Breast epithelium (tissue), 4 donors: ENCODE measurements at regions not wholly inside any gene's neighbourhood (a gene's known extent, or its start where the extent isn't known, plus 50 kb on each side); places are given as distances from the start of the nearest gene placed in this dataset.

Experiments
- DNase-seq, 2 donors: peaks; one replicate each; pipeline ENCODE4 v3.0.0-alpha.2; 2019; ENCODE audit warnings: low spot score in 2 of 2
- H3K27ac ChIP-seq, 2 donors: fragments of 200-600 bp; sonication (generic) in 1 of 2; one replicate each; pipeline ENCODE4 v1.5.1; 2016 to 2019; ENCODE audit warnings: mild to moderate bottlenecking in 1 of 2
- H3K27me3 ChIP-seq, 2 donors: fragments of 200-600 bp; sonication (generic) in 1 of 2; one replicate each; pipeline versions ENCODE4 v1.5.1 to v1.6.0; 2017 to 2019; ENCODE audit warnings: control low read depth in 1 of 2, mild to moderate bottlenecking in 1 of 2
- H3K36me3 ChIP-seq: fragments of 200-600 bp; one replicate; pipeline ENCODE4 v1.5.1; 2019
- H3K4me1 ChIP-seq, 2 donors: fragments of 200-600 bp; sonication (generic); one replicate each; pipeline ENCODE4 v1.5.1; 2016 to 2019; ENCODE audit warnings: control low read depth in 1 of 2
- H3K4me3 ChIP-seq, 3 donors: fragments of 200-600 bp; sonication (generic); 1 replicate in 2 of 3; 2 replicates in 1 of 3; pipeline ENCODE4 v1.5.1; 2016 to 2019; ENCODE audit warnings: mild to moderate bottlenecking in 3 of 3, moderate library complexity in 2 of 3
- H3K9me3 ChIP-seq, 2 donors: fragments of 200-600 bp; sonication (generic) in 1 of 2; one replicate each; pipeline ENCODE4 v1.5.1; 2016 to 2019; ENCODE audit warnings: control low read depth in 1 of 2
- POLR2A ChIP-seq: fragments of 450-650 bp; IDR thresholded peaks from one replicate; pipeline ENCODE4 v1.6.1; 2016; ENCODE audit warnings: antibody characterized with exemption, mild to moderate bottlenecking, moderate library complexity
- POLR2AphosphoS5 ChIP-seq, 3 donors: sonication (generic); formaldehyde crosslinking; IDR thresholded peaks; one replicate each; pipeline ENCODE4 v1.6.1; 2017; ENCODE audit warnings: antibody characterized with exemption in 3 of 3
- intact Hi-C: fragments of 100-400 bp; cut with DNase I; formaldehyde crosslinking; loops from one replicate; pipeline ENCODE4 v1.15.1; 2023; ENCODE audit warnings: low total_unique reads
- TF ChIP-seq, protein P1 (sequence below), 3 donors: fragments of 450-650 bp; IDR thresholded peaks; one replicate each; pipeline ENCODE4 v1.5.1; 2016 to 2017; ENCODE audit warnings: antibody characterized with exemption in 3 of 3, mild to moderate bottlenecking in 3 of 3, moderate library complexity in 3 of 3

DNA sequence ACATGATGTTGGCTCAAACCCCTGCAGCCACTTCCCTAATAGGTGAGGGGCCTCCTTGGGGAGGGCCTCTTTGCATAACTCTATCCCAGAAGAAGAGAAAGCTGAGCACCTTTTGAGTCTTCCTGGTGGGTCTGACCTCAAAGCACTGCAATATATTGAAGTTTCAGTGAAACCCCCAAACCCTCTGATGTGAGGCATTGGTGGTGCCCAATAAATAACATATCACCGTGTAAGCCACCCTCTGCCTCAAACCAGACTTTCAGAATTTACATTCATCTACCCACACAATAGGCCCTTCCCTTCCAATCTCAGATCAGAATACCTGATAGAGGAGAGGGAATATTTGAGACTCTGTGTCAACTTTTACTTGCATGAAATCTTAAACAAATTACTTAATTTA is 142.8 kb upstream of the STK17B start:
- no peak overlapping the region for H3K27ac ChIP-seq
- H3K27me3 ChIP-seq = no peaks in the 10 kb centered on the region
- TF ChIP-seq POLR2AphosphoS5 (IDR thresholded peaks at IDR 0.05) = no peak
- TF ChIP-seq, protein P1, sequence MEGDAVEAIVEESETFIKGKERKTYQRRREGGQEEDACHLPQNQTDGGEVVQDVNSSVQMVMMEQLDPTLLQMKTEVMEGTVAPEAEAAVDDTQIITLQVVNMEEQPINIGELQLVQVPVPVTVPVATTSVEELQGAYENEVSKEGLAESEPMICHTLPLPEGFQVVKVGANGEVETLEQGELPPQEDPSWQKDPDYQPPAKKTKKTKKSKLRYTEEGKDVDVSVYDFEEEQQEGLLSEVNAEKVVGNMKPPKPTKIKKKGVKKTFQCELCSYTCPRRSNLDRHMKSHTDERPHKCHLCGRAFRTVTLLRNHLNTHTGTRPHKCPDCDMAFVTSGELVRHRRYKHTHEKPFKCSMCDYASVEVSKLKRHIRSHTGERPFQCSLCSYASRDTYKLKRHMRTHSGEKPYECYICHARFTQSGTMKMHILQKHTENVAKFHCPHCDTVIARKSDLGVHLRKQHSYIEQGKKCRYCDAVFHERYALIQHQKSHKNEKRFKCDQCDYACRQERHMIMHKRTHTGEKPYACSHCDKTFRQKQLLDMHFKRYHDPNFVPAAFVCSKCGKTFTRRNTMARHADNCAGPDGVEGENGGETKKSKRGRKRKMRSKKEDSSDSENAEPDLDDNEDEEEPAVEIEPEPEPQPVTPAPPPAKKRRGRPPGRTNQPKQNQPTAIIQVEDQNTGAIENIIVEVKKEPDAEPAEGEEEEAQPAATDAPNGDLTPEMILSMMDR (IDR thresholded peaks at IDR 0.05) = no peak
- TF ChIP-seq POLR2A = no peak
- H3K9me3 ChIP-seq = no peaks in the 10 kb centered on the region
- no peaks in the 10 kb centered on the region for H3K36me3 ChIP-seq
- no peak for DNase-seq
- no peak overlapping the region for H3K4me3 ChIP-seq
- no peaks in the 10 kb centered on the region for H3K4me1 ChIP-seq
- intact Hi-C loops = no loop called here

DNA sequence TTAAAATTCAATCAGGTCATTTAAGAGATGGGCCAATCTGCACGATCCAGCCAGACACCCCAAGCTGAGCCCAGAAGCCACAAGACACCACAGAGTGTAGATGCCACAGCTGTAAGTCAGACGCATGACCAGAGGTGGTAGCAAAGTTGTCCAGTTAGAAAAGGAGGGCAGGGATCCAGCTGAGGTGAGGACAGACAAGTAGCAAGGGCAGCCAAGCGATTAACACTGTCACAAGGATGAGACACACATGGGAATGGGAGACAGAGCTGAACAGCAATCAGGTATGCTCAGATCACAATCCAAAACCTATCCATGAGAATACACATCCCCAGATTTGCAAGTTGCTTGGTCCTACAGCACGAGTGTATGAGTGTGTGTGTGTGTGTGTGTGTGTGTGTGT is 143.4 kb upstream of the STK17B start:
- DNase-seq = no peak

DNA sequence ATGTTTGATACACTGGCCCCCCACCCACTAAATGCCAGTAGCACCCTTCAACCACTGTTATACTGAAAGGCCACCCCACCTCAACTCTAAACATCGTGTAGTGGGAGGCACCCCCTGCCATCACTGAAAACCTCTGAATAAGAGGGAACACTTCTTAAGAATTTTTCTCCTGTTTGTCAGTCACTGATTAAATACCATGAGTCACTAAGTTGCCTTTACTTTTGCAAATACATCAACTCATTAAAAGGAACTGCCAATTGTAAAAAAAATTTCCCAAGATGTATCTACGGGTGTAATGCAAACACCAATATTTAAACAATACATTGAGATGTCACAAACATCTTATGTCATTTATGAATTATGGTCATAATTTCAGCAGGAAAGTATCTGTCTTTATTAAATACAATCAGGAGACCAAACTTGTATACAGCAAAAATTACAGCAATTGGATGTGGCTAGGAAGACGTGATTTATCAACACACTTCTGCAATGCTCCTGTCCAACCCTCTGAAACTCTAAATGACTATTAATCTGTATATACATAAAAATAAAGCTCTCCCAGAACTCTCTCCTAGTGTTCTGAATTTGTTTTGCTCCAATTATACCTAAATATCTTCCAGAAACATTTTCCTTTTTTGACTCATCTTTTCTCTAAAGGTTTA is 144.1 kb upstream of the STK17B start:
- Histone ChIP-seq H3K27me3 (no peaks in the 10 kb centered on the region), H3K9me3 (no peaks in the 10 kb centered on the region), H3K4me1 (no peaks in the 10 kb centered on the region), H3K27ac (no peak overlapping the region), H3K36me3 (no peaks in the 10 kb centered on the region), H3K4me3 (no peak overlapping the region)
- intact Hi-C loops = no loop called here
- TF ChIP-seq, protein P1 (IDR thresholded peaks at IDR 0.05) = no peak
- TF ChIP-seq POLR2A (no peak), POLR2AphosphoS5 (IDR thresholded peaks at IDR 0.05) (no peak)
- DNase-seq = no peak

More for the DNA sequence above, 143.4 kb upstream of the STK17B start:
- Histone ChIP-seq H3K4me3 (no peak overlapping the region), H3K27me3 (no peaks in the 10 kb centered on the region), H3K27ac (no peak overlapping the region), H3K9me3 (no peaks in the 10 kb centered on the region), H3K36me3 (no peaks in the 10 kb centered on the region), H3K4me1 (no peaks in the 10 kb centered on the region)
- intact Hi-C loops = no loop called here
- TF ChIP-seq POLR2AphosphoS5 (IDR thresholded peaks at IDR 0.05) = no peak
- no peak for TF ChIP-seq POLR2A
- TF ChIP-seq, protein P1 (IDR thresholded peaks at IDR 0.05) = no peak

DNA sequence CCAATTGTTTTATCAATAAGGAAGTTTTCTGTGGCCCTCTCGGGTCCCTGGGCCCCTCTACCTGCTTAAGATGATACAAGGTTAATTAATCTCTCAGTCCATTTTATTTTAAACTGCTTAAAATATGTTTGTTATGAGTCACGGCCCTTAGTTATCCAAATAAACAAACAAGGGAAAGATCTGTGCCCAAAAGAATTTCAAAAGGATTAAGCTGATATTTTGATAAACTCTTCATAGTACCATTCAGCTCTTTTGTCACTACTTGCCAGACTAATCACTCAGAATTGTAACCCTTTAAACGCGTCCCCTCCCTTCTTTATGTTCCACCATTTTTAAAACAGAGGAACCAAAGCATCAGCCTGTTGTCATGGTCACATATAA is 144.7 kb upstream of the STK17B start:
- H3K27ac ChIP-seq = no peak overlapping the region
- DNase-seq = no peak
- H3K36me3 ChIP-seq = no peaks in the 10 kb centered on the region
- intact Hi-C loops = no loop called here
- H3K27me3 ChIP-seq = no peaks in the 10 kb centered on the region
- no peak overlapping the region for H3K4me3 ChIP-seq
- no peaks in the 10 kb centered on the region for H3K9me3 ChIP-seq
- H3K4me1 ChIP-seq = no peaks in the 10 kb centered on the region
- TF ChIP-seq, protein P1 (IDR thresholded peaks at IDR 0.05) = no peak
- TF ChIP-seq POLR2AphosphoS5 (IDR thresholded peaks at IDR 0.05) (no peak), POLR2A (no peak)

DNA sequence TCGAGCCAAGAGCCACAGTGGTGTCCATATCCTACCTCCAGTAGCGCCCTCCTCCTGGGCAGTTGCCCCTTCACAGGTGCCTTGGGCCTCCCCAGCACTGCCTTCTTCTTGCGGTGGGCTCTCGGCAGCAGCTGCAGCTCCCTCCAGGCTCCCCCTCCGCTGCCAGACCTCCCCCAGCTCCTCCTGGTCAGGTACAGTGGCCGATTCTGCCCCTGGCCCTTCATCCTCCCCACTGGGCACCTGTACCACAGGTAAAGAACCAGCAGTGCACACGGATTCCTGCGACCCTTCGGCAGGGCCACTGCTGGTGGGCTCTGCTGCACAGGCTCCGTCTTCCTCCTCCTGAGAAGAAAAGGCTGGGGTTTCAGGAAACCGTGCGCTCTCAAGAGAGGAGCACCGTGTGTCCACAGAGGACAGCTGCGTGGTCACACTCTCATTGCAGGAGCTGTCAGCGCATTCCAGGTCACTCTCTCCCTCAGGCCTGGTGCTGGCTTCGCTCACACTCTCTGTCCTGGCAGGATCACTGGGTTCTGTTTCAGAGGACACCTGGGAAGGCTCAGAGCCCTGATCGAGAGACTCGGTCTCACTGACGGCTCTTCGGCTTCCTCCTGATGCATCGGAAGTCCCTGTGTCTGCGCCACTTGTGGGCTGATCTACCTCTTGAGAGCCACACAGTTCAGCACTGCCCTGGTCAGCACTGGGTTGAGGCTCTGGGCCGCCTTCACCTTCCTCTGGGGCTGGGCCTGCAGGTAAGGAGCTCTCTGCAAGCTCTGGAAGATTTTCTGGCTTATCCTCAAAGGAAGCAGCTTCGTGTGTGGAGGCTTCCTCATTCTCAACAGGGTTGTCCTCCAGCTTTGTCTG is 147.4 kb upstream of the STK17B start:
- DNase-seq = no peak
- Histone ChIP-seq H3K4me3 (no peak overlapping the region), H3K9me3 (no peaks in the 10 kb centered on the region), H3K27ac (no peak overlapping the region), H3K4me1 (no peaks in the 10 kb centered on the region), H3K27me3 (no peaks in the 10 kb centered on the region), H3K36me3 (no peaks in the 10 kb centered on the region)
- TF ChIP-seq POLR2A (no peak), POLR2AphosphoS5 (IDR thresholded peaks at IDR 0.05) (no peak)
- TF ChIP-seq, protein P1 (IDR thresholded peaks at IDR 0.05) = no peak
- intact Hi-C loops = no loop called here
